ENCODE measurements at regions not wholly inside any gene's neighbourhood (a gene's known extent, or its start where the extent isn't known, plus 50 kb on each side); places are given as distances from the start of the nearest gene placed in this dataset.

DNA sequence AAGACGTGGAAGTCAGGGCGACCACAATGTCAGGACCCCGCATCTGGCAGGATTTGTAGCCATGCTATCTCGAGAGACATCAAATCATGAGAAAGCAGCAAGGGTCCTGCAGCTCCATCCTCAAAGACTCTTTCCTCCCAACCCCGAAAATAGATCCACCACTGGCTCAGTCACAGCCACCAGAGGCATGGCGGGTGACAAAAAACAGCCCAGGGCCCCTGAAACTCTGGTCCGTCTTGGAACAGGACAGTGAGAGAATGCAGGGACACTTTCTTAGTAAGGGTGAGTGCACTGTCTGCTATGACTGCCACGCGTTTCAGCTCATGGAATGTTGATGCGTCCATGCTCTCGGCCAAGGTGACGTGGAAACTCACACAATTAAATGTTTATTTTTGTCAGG, 220.9 kb downstream of the IRX2 start:
- DNase-seq: no peak

DNA sequence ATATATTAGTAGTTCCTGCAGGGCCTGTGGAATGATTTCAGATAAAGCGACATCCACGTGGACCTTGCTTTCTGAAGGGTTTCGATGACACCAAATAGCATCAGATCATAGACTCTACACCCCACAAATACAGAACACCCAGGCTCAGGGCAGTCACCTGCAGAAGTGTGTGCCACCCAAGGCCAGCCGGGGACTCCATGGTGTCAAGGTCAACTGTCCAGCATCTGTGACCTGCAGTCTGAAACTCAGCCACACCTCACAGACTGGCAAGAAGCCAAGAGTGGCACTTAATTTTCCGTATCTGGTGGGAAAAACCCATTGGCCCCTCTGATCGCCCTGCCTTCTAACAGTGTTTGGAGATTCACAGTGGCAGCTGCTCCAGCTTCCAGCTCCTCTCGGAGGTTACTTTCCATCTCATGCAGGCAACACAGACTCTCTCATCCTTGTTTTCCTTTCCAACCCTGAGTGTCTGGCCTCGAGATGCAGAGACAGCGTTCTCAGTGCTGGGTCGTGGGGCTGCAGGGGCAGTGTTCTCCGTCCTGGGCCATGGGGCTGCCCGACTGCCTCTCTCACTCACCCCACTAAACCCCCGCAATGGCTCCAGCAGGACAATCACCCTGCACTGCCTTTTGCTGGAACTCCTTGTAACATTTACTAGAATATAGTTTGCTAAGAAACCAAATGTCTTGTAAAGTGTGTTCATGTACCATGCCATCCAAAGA, 221.9 kb downstream of the IRX2 start:
- DNase-seq: no peak

DNA sequence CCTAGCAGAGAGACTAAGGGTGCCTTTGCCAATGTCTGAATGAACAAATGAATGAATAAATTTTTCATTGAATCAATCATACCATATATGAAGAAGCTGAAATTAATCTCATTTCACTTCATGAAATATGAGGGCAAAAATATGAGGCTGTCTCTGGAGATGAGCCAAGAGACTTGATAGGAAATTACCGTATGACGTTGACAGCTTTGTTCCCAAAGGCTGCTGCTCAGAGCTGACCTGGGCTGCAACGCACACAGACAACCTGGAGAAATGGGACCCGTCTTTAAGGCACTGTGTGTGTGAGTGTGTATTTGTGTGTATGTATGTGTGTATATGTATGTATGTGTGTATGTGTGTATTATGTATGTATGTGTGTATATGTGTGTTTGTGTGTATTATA, 226.1 kb downstream of the IRX2 start:
- DNase-seq: no peak

DNA sequence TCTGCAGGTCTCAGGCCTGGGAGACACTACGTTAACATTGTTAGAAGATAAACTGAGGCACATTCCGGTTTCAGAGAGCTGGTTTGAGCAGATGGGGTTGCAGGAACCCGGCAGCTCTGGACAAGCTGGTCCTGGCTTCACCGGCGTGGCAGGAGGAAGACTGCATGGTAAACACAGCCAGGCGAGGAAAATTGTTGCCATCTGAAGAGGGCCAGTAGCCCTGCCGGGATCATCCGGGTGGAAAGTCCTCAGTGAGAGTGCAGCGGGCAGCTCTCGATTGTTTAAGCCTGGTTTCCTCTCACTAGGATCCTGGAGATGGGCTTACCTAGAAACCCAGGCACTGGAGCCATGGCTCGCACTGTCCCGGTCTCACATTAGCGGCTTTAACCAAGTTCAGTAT, 226.9 kb downstream of the IRX2 start:
- no peak for DNase-seq

DNA sequence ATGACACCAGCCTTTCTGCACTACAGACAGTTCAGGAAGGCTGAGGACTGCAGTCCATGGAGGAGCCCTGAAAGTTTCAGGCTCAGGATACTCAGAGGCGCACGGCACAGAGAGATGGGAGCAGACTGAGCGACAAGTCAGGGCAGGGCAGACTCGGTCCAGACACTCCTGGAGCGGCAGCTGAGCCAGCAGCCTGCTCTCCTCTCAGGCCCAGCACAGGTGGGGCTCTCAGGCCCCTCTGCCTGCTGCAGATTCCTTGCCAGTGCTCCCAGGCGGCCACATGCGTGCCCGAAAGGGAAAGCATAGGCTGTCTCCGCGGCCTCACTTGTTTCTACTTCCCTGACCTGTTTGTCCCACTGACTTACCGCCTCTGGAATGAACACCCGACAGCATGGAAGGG, 228.3 kb downstream of the IRX2 start:
- no peak for DNase-seq

DNA sequence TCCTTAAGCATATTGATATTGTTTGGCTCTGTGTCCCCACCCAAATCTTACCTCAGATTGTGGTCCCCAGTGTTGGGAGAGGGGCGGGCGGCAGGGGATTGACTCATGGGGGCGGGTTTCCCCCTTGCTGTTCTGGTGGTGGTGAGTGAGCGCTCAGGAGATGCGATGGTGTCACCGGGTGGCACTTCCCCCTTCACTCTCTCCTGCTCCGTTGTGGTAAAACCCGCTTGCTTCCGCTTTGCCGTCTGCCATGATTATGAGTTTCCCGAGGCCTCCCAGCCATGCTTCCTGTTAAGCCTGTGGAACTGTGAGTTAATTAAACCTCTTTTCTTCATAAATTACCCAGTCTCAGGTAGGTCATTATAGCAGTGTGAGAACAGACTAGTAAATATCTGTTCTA, 229.1 kb downstream of the IRX2 start:
- no peak for DNase-seq

DNA sequence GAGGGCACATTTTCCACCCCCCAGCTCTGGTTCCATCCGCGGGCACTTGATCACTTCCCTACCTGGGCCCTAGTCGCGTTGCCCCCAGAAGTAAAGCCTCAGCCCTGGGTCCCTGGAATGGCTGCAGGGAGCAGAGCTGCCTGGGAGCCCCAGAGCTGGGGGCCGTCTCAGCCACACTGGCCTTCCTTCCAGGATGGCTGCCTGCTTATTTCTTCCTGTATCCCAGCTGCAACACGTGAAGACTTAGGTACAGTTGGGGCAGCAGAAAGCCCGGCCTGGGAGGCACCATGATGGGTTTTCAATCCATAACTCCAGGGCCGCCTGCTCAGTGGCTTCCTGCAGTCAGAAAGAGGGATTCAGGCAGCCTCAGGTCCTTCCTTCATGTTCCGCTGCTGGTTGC, 232.3 kb downstream of the IRX2 start:
- no peak for DNase-seq

DNA sequence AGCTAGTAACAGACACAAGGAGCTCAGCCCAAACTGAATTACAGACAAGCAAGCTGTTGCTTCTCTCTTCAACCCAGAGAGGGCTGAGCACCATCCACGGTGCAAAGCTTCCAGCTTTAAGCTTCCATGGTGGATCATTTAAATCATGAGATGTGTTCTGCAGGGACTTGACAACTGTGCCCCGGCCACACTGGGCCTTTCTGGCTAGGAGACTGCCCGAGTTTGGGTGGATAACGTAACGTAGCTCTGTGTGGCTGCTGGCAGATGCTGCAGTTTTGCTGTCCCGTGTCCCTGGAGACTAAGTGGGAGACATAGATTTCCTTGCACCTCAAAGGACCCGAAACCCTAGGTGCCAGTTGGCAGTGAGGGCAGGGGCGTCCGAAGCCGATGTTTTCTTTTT, 234.0 kb downstream of the IRX2 start:
- DNase-seq: no peak

DNA sequence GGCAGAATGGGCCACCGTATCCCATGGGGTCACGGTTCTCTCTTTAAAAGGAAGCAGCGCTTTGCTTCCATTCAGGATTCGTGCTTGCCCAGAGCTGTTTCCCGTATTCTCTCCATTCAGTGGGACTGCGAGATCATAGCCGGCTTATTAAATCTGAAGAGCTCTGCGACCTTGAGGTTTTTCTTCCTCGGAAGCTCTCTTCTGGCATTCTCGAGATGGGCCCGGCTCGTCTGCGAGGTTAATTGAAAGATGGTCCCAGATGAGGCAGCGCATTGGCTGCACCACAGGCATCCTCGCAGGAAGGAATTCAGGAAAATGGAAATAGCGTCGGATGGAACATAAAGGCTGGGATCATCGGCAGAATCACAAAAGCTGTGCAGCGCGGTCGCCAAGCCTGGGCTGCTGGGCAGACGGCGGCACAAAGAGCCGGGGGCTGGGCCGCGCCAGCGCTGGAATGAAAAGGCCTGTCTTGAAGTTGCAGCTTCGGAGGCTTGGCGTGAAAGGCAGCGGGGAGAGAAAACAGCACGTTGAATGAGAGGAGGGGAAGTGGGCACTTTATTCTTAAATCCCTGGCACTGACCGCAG, 236.2 kb downstream of the IRX2 start:
- DNase-seq: peak in 1 of 14 donors; percentile 16

DNA sequence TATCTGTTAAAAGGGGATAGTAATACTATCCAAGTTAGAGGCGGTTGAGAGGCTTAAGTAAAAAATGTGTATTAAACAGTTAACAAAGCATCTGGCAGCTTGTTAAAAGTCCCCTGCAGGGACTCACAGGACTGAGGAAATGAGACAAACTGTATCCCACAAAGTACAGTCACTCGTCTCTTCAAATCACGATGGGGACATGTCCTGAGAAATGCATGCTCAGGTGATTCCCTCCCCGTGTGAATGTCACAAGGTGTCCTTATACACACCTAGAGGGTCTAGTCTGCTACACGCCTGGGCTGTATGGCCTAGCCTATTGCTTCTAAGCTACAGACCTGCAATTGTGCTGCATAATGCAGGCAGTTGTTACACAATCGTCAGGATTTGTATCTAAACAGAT, 237.0 kb downstream of the IRX2 start:
- DNase-seq: no peak

DNA sequence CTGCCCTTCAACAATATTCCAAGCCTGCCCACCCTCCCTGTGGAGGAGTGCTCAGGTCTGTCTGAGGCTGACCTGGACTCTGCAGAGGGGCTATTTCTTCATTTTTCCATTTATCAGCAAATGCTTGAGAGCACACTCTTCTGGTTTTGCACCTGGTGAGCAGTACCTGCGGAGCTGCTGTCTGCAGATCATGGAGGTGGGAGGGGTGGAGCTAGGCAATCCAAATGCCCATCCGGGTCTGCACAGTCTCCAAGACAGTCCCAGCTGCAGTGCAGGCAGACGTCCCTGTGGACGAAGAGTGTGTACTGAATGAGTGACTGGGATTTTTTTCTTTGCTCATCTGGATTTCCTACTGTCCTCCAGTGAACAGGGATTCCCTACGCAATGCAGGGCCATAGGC, 239.8 kb downstream of the IRX2 start:
- DNase-seq: no peak

DNA sequence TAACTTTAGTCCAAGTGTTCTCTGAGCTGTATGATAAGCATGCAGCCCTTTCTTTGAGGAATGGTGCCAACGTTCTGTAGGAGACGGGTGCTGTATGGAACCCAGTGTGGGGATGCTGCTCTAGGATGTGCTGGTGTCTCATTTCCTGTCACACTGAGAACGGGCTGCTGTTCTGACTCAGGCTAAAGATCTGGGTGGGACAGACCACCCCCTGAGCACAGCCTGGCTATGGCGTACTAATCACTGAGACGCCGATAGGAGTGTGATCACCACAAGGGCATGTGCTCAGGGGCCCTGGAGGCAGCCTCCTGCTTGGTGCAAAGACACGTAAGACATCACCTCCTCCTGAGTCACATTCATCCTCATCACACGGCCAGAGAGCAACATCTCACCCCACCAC, 240.4 kb downstream of the IRX2 start:
- DNase-seq: no peak

DNA sequence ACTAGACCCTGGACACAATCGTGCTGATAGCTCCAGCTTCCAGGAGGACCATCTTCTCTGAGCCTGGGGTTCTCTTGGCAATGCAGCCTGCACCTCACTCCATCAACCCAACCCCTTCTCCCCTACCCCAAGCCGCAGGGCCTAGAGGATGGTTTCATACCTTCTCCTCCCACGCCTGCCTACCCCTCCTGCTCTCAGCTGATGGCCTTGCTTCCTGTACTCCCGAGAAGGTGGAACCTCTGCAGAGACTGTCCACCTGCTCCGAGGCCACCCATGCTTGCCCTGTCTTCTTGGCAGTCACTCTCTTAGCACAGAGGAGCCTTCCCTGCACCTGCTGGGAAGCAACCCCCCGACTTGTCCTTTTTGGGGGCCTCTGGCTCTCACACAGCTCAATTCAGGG, 241.9 kb downstream of the IRX2 start:
- DNase-seq: no peak

DNA sequence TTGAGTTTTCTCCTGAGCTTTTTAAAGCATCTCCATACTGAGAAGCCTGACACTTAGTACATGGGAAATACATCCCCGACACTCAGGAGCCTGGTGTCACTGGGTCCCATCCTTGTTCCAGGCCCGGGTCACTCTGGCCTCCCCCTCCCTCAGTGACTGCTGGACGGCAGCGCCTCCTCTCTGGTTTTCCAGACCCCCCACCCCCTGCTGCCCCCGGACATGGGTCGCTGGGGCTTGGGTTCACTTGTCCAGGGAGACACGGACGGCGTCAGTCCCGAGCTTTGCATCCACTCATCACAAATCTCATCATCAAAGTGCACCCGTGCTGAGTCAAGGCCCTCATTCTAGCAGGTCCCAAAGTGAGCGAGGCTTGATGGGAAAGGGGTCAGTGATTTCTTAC, 243.0 kb downstream of the IRX2 start:
- no peak for DNase-seq

DNA sequence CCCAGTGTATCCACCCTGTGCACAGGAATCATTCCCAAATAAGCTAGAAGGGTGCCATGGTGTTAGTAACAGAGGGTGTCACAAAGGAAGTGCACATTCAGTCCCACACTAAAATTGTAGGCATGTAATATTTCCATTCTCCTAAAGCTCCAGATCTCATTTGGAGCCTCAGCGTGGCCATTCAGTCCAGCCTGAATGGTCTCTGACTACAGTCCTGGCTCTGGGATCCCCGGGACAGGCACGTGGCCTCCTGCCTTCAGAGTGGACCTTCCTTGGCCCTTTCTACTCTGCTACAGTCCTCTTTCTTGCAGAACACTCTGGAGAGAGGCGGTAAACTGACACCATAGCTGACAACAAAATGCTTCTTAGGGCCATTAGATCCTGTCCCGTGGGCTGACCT, 243.9 kb downstream of the IRX2 start:
- no peak for DNase-seq

DNA sequence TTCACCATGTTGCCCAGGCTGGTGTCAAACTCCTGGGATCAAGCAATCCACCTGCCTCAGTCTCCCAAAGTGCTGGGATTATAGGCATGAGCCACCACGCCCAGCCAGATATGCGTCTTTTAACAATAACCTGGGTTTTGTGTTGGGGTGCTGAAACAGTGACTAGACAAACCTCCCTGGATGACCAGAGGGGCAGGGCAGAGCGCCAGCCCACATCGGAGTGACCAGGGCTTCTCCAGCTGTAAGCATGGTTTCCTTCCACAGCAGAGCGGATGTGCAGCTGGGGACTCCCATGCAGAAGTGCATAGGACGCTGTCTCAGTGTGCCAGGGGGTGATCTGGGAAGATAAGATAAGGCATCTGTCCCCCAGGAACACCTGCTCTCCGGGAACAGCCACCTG, 244.9 kb downstream of the IRX2 start:
- DNase-seq: no peak

DNA sequence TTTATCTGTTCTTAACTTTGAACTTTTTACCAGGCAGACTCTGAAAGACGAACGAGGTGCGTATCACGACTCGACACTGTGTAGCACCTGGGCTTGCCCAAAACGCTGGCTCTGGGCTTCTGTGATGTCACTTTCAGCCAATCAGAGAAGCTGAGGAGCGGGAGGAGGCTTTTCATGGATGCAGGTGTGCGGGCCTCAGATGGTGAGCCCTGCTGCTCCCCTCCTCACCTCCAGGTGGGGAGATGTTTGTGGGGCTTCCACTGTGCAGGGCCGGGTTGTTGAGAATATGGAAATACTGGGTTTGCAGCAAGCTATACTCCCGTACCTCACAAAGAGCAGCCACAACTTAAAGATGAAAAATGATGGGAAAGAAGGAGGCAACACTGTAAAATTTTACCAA, 246.3 kb downstream of the IRX2 start:
- DNase-seq: no peak

DNA sequence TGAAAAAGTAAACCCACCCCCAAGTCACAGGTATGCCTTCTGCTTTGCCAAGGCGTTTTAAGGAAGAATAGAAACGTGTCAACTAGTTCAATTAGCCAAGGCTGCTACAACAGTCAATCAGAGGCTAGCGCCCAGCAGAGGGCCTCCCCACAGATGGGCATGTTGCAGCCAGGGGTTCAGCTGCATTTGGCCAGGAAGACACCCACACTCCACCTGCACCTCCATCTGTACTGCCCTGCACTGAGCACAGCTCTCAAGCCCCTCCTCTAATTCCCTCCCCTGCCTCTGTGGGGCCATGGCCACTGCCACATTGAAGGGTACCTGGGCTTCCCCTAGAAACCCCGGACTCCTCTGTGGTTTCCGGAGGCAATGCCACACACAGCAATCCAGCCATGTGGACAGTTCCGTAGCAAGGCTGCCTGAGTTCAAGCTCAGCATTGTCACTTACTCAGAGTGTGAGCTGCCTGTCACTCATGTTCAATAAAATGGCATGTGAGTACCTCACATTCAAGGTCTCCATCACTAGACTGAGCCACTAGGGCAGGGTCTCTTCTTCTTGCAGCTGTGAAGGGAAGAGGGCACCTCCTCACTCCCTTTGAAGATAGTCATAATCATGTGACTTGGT, 248.4 kb downstream of the IRX2 start:
- no peak for DNase-seq

DNA sequence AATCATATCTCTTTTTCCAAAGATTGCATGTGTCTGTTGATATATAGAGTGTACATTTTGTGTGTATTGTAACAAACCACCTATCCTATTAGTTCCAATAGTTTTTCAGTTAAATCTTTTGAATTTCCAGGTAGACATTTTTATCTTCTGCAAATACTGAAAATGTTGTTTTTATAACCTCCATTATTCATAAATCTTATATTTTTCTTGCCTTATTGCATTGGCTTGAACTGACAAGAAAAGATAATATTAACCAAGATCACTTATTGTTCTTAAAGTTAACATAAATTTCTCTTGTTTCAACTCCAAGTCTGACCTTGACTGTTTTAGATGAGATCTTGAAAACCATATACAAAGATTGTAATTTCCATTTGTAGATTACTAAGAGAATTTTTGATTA, 251.6 kb downstream of the IRX2 start:
- no peak for DNase-seq

DNA sequence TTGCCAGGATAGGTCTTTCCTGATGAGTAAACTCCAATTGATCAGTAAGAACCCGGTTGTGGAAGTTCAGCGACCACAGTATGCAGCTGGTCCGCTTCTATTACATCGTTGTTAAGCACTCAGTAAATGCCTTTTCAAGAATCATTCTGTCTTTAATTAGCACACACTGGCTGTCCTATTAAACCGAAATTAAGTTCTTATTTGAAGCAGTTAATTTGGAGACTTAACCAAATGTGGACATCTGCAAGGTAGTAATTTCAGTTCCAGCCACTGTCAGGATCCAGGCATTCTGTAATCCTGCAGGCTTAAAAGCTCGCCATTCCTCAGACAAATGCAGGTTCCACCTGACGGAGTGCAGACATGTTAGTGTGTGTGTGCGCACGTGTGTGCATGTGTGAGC, 254.6 kb downstream of the IRX2 start:
- no peak for DNase-seq

DNA sequence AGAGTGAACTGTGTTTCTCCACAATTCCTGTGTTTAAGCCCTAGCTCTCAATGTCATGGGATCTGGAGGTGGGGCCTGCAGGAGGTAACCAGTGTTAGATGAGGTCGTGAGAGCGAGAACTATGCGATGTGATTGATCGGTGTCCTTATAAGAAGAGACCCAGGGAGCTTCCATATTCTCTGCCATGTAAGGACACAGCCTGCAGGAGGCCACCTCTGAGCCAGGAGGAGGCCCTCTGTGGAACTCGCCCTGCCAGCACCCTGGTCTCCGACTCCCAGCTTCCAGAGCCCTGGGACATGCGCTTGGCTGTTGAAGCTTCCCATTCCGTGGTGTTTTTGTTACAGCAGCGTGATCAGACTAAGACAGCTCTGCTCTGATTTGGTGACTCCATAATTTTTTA, 255.4 kb downstream of the IRX2 start:
- no peak for DNase-seq

DNA sequence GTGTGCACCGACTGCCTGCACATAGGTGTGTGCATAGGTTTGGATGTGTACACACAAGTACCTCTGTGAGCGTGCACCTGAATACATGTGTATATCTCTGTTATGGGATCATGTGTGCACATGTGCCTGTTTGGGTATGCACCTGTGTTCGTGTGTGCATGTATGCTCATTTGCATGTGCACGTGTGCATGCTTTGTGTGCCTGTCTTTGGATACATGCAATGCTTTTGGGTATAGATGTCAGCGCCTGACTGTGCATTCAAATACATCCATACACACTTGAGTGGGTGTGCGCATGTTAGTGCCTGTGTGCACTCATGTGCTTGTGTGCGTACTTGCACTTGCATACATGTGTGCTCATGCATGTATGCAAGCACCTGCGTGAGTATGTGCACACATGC, 258.1 kb downstream of the IRX2 start:
- DNase-seq: no peak

DNA sequence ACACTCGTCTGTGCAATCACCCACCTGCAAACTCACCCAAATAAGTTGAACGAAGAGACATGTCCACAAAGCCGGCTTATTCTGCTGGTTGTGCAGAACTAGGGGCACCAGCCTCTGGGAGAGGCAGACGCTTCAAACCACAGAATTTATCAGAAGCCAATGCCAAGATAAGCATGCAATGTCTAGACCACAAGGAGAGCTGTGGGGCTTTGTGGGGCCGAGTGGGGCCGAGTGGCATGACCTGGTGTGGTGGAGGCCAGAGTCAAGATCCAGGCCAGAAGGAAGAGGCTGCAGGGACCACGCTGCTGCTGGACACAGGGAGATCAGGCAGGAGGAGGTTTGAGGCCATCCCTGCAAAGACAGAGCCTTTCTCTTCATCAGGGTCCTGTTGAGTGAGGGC, 259.0 kb downstream of the IRX2 start:
- no peak for DNase-seq

DNA sequence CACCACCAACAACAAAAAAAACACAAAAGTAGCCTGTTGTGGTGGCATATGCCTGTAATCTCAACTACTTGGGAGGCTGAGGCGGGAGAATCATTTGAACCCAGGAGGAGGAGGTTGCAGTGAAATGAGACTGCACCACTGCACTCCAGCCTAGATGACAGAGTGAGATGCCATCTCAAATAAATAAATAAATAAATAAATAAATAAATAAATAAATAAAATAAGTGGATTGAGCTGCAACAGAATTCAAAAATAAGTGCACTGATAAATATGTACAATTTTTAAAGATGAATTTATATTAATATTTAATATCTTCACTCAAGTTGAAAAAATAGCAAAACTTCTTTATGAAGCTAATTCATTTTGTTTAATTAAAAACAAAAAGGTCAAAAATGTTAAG, 259.6 kb downstream of the IRX2 start:
- DNase-seq: no peak

DNA sequence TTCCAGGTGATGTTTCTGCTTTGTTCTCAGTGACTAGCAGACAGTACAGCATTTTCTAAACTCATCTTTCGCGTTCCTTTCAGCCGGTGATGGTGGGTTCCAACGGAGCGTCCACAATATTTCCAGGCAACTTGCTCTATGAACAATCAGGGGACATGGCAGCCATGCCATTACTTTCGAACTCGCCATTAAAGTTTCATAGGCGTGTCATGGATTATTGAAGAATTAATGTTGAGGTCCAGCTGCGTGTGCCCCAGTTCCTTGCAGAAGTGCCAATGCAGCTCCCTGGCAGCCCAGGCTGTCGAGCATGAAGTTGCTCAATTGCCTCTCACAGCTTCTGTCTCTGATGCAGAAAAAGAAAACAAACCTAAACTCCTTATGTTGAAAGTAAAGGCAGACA, 262.2 kb downstream of the IRX2 start:
- DNase-seq: no peak
